HG03108 (cell line): ENCODE measurements at regions not wholly inside any gene's neighbourhood (a gene's known extent, or its start where the extent isn't known, plus 50 kb on each side); places are given as distances from the start of the nearest gene placed in this dataset.
"Not testable (repeated sequence)": the region's sequence is repeated elsewhere in the genome, so short reads cannot be mapped to it uniquely, and the experiment has no call there.

Source experiments
- ATAC-seq: cut with Tn5 transposase; IDR thresholded peaks from one replicate; pipeline ENCODE4 v1.9.1; 2021; ENCODE audit warnings: moderate library complexity; ENCODE audit not compliant: unreplicated experiment

DNA sequence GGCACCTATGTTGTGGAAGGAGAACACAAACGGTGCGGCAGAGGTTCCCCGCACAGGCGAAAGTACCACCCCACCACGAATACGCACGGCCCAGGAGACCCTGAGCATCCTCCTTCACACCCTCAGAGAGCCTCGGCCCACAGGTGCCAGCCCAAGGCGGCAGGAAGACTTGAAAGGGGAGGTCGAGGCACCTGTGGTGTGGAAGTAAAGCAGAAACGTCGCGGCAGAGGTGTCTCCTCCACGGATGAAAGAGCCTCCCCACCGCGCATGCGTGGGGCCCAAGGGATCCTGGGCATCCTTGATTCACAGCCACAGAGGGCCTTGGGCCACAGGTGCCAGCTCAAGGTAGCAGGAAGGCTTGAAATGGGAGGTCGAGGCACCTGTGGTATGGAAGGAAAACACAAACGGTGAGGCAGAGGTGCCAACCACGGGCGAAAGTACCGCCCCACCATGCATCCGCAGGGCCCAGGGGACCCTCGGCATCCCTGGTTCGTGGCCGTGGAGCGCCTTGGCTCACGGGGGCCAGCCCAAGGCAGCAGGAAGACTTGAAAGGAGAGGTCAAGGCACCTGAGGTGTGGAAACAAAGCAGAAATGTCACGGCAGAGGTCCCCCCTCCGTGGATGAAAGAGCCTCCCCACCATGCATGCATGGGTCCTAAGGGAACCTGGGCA is 380.1 kb downstream of the ALG10 start:
- no peak for ATAC-seq

DNA sequence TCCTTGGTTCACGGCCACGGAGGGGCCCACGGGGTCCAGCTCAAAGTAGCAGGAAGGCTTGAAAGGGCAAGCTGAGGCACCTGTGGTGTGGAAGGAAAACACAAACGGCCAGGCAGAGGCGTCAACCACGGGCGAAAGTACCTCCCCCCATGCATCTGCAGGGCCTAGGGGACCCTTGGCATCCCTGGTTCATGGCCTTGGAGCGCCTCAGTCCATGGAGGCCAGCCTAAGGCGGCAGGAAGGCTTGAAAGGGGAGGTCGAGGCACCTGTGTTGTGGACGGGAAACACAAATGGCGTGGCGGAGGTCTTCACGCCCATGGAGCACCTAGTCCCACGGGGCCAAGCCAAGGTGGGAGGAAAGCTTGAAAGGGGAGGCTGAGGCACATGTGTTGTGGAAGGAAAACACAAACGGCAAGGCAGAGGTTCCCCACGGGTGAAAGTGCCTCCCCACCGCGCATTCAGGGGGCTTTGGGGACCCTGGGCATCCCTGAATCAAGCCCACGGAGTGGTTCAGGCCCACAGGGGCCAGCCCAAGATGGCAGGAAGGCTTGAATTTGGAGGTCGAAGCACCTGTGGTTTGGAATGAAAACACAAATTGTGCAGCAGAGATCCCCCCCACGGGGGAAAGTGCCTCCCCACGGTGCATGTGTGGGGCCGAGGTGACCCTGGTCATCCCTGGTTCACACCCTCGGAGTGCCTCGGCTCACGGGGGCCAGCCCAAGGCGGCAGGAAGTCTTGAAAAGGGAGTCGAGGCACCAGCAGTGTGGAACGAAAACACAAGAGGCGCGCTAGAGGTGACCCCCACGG is 380.8 kb downstream of the ALG10 start:
- ATAC-seq = no peak

DNA sequence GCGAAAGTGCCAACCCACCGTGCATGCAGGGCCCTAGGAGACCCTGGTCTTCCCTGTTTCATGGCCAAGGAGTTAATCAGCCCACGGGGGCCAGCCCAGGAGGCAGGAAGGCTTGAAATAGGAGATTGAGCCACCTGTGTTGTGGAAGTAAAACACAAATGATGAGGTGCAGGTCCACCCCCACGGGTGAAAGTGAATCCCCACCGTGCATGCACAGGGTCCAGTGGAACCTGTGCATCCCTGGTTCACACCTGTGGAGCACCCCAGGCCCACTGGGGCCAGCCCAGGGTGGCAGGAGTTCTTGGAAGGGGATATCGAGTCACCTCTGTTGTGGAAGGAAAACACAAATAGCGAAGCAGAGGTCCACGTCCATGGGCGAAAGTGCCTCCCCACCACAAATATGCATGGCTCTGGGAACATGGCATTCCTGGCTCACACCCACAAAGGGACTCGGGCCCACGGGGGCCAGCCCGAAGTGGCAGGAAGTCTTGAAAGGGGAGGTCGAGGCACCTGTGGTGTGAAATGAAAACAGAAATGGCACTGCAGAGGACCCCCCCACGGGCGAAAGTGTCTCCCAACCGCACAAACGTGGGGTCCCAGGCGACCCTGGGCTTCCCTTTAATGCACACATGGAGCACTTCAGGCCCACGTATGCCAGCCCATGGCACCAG is 381.5 kb downstream of the ALG10 start:
- no peak for ATAC-seq

DNA sequence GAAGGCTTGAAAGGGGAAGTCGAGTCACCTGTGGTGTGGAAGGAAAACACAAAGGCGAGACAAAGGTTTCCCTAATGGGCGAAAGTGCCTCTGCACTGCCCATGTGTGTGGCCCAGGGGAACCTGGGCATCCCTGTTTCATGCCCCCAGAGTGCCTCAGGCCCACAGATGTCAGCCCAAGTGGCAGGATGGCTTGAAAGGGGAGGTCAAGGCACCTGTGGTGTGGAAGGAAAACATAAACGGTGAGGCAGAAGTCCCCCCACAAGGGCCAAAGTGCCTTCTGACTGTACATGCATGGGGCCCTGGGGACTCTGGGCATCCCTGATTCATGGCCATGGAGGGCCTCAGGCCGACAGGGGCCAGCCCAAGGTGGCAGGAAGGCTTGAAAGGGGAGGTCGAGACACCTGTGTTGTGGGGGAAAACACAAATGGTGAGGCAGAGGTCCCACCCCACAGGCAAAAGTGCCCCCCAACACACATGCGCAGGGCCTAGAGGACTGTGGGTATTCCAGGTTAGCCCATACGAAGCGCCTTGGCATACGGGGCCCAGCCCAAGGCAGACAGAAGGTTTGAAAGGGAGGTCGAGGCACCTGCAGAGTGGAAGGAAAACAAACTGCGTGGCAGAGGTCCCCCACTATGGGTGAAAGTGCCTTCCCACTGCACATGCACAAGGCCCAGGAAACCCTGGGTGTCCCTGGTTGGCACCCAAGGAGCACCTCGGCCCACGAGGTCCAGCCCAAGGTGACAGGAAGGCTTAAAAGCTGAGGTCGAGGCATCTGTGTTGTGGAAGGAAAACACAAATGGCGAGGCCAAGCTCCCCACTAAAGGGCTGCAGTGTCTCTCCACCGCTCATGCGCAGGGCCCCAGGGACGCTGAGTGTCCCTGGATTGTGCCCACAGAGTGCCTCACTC is 382.3 kb downstream of the ALG10 start:
- ATAC-seq = no peak

DNA sequence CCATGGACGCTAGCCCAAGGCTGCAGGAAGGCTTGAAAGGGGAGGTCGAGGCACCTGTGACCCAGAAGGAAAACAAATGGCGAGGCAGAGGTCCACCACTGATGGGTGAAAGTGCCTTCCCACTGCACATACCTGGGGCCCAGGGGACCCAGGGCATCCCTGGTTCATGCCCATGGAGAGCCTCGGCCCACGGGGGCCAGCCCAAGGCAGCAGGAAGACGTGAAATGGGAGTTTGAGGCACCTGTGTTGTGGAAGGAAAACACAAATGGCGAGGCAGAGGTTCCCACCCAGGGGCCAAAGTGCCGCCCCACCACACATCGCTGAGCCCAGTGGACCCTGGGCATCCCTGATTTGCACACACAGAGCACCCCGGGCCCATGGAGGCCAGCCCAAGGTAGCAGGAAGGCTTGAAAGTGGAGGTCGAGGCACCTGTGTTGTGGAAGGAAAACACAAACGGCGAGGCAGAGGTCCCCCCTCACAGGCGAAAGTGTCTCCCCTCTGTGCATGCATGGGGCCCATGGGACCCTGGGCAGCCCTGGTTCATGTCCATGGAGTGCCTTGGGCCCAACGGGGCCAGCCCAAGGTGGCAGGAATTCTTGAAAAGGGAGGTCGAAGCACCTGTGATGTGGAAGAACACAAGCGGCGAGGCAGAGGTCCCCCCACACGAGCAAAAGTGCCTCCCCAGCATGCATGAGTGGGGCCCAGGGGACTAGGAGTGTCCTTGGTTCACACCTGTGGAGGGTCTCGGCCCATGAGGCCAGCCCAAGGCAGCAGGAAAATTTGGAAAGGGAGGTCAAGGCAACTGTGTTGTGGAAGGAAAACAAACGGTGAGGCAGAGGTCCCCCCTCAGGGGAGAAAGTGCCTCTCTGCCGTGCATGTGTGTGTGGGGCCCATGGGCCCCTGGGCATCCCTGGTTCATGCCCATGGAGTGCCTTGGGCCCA is 383.3 kb downstream of the ALG10 start:
- no peak for ATAC-seq

DNA sequence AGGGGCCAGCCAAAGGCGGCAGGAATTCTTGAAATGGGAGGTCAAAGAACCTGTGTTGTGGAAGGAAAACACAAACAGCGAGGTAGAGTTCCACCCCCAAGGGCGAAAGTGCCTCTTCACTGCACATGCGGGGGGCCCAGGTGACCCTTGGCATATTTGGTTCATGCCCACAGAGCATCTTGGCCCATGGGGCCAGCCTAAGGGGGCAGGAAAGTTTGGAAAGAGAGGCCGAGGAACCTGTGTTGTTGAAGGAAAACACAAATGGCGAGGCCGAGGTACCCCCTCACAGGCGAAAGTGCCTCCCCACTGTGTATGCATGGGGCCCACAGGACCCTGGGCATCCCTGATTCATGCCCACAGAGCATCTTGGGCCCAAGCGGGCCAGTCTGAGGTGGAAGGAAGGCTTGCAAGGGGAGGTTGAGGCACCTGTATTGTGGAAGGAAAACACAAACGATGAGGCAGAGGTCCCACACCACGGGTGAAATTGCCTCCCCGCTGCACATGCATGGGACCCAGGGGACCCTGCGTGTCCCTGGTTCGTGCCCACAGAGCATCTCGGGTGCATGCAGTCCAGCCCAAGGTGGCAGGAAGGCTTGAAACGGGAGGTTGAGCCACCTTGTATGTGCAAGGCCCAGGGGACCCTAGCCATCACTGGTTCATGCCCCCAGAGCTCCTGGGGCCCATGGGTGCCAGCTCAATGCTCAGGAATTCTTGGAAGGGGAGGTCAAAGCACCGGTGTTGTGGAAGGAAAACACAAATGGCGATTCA is 384.1 kb downstream of the ALG10 start:
- no peak for ATAC-seq

DNA sequence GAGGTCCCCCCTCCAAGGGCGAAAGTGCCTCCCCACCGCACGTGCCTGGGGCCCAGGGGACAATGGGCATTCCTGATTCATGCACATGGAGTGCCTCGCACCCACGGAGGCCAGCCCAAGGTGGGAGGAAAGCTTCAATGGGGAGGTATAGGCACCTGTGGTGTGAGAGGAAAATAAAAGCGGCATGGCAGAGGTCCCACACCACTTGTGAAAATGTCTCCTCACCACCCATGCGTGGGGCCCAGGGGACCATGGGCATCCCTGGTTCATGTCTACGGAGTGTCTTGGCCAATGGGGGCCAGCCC is 384.7 kb downstream of the ALG10 start:
- no peak for ATAC-seq

DNA sequence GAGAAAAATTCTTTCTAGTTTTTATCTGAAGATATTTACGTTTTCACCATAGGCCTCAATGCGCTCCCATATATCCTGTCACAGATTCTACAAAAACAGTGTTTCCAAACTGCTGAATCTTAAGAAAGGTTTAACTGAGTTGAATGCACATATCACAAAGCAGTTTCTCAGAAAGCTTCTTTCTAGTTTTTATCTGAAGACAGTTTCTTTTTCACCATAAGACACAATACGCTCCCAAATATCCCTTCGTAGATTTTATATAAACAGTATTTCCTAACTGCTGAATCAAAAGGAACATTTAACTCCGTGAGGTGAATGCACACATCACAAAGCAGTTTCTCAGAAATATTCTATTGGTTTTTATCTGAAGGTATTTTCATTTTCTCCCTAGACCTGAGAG is 385.5 kb downstream of the ALG10 start:
- ATAC-seq = no peak

DNA sequence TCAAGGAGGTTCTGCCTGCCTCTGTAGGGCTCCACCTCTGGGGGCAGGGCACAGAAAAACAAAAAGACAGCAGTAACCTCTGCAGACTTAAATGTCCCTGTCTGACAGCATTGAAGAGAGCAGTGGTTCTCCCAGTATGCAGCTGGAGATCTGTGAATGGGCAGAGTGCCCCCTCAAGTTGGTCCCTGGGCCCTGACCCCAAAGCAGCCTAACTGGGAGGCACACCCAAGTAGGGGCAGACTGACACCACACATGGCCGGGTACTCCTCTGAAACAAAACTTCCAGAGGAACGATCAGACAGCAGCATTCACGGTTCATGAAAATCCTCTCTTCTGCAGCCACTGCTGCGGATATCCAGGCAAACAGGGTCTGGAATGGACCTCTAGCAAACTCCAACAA is 409.2 kb downstream of the ALG10 start:
- not testable (repeated sequence) for ATAC-seq
